Vagina (tissue), 2 donors: ENCODE measurements at regions not wholly inside any gene's neighbourhood (a gene's known extent, or its start where the extent isn't known, plus 50 kb on each side); places are given as distances from the start of the nearest gene placed in this dataset.

ENCODE experiments used
- DNase-seq, 2 donors: peaks; one replicate each; pipeline ENCODE4 v3.0.0-alpha.2; 2017; ENCODE audit errors: extremely low spot score in 2 of 2
- H3K27ac ChIP-seq: fragments of 200-600 bp; sonication (generic); one replicate; pipeline ENCODE4 v1.5.1; 2019
- H3K27me3 ChIP-seq: fragments of 200-600 bp; sonication (generic); one replicate; pipeline ENCODE4 v1.5.1; 2019
- H3K36me3 ChIP-seq, 2 donors: fragments of 200-600 bp; sonication (generic); one replicate each; pipeline ENCODE4 v1.5.1; 2017 to 2019
- H3K4me1 ChIP-seq: fragments of 200-600 bp; sonication (generic); one replicate; pipeline ENCODE4 v1.5.1; 2019
- H3K4me3 ChIP-seq, 2 donors: fragments of 200-600 bp; sonication (generic); 1 replicate in 1 of 2; 2 replicates in 1 of 2; pipeline ENCODE4 v1.5.1; 2016 to 2019
- H3K9me3 ChIP-seq: fragments of 200-600 bp; sonication (generic); one replicate; pipeline ENCODE4 v1.5.1; 2019
- CTCF ChIP-seq, 3 experiments: fragments of 450-650 bp in 2 of 3; fragments of 200-600 bp in 1 of 3; sonication (generic) in 1 of 3; IDR thresholded peaks; one replicate each; pipeline ENCODE4 v1.5.1; 2017 to 2019; ENCODE audit warnings: antibody characterized with exemption in 3 of 3, mild to moderate bottlenecking in 2 of 3, moderate library complexity in 2 of 3
- POLR2A ChIP-seq, 2 donors: fragments of 450-650 bp; IDR thresholded peaks; one replicate each; pipeline ENCODE4 v1.6.1; 2017; ENCODE audit warnings: antibody characterized with exemption in 2 of 2, mild to moderate bottlenecking in 2 of 2, moderate library complexity in 2 of 2
- POLR2AphosphoS5 ChIP-seq, 2 donors: sonication (generic); formaldehyde crosslinking; IDR thresholded peaks; one replicate each; pipeline ENCODE4 v1.9.0; 2017; ENCODE audit warnings: antibody characterized with exemption in 2 of 2, mild to moderate bottlenecking in 2 of 2, low read depth in 1 of 2; ENCODE audit not compliant: insufficient read depth in 1 of 2
- intact Hi-C: fragments of 100-400 bp; cut with DNase I; formaldehyde crosslinking; loops from one replicate; pipeline ENCODE4 v1.15.1; 2023

GRCh38 chr5:168013546-168013945 lies 277.9 kb upstream of the WWC1 start:
- intact Hi-C loops: no loop called here
- H3K27me3 ChIP-seq: no peaks in the 10 kb centered on the region
- no peak overlapping the region for H3K27ac ChIP-seq
- H3K36me3 ChIP-seq: no peaks in the 10 kb centered on the region
- no peaks in the 10 kb centered on the region for H3K9me3 ChIP-seq
- no peak for TF ChIP-seq POLR2A (IDR thresholded peaks at IDR 0.05)
- no peak for TF ChIP-seq POLR2AphosphoS5 (IDR thresholded peaks at IDR 0.05; ENCODE audit: insufficient read depth in 1 of 2, low read depth in 1 of 2)
- no peak for TF ChIP-seq CTCF (IDR thresholded peaks at IDR 0.05)
- no peak overlapping the region for H3K4me3 ChIP-seq
- no peak for DNase-seq
- no peaks in the 10 kb centered on the region for H3K4me1 ChIP-seq

- no peaks in the 10 kb centered on the region for H3K9me3 ChIP-seq
Observed at GRCh38 chr5:168014433-168015123, 276.9 kb upstream of the WWC1 start.

GRCh38 chr5:168015506-168015905 lies 275.9 kb upstream of the WWC1 start:
- TF ChIP-seq POLR2AphosphoS5 (IDR thresholded peaks at IDR 0.05; ENCODE audit: insufficient read depth in 1 of 2, low read depth in 1 of 2): no peak
- TF ChIP-seq POLR2A (IDR thresholded peaks at IDR 0.05): no peak
- TF ChIP-seq CTCF (IDR thresholded peaks at IDR 0.05): no peak
- intact Hi-C loops: loop anchor here (2.0 kb wide), 1 partner anchor 59 kb away; no protein-coding TSS in a partner anchor
- no peak for DNase-seq

More at GRCh38 chr5:168014433-168015123, 276.9 kb upstream of the WWC1 start:
- H3K27me3 ChIP-seq: no peaks in the 10 kb centered on the region
- no peaks in the 10 kb centered on the region for H3K36me3 ChIP-seq
- intact Hi-C loops: loop anchor here (2.0 kb wide), 1 partner anchor 58 kb away; no protein-coding TSS in a partner anchor
- H3K4me1 ChIP-seq: no peaks in the 10 kb centered on the region
- H3K4me3 ChIP-seq: no peak overlapping the region
- DNase-seq: no peak
- TF ChIP-seq POLR2A (IDR thresholded peaks at IDR 0.05): no peak
- TF ChIP-seq CTCF (IDR thresholded peaks at IDR 0.05): no peak
- no peak for TF ChIP-seq POLR2AphosphoS5 (IDR thresholded peaks at IDR 0.05; ENCODE audit: insufficient read depth in 1 of 2, low read depth in 1 of 2)
- no peak overlapping the region for H3K27ac ChIP-seq

GRCh38 chr5:168017313-168017712 lies 274.1 kb upstream of the WWC1 start:
- intact Hi-C loops: no loop called here
- TF ChIP-seq CTCF (IDR thresholded peaks at IDR 0.05): no peak
- TF ChIP-seq POLR2A (IDR thresholded peaks at IDR 0.05): no peak
- TF ChIP-seq POLR2AphosphoS5 (IDR thresholded peaks at IDR 0.05; ENCODE audit: insufficient read depth in 1 of 2, low read depth in 1 of 2): no peak
- Histone ChIP-seq H3K9me3 (no peaks in the 10 kb centered on the region), H3K27me3 (no peaks in the 10 kb centered on the region), H3K4me3 (no peak overlapping the region), H3K36me3 (no peaks in the 10 kb centered on the region), H3K4me1 (peaks cover 5% of the 10 kb centered on the region), H3K27ac (no peak overlapping the region)
- no peak for DNase-seq

More at GRCh38 chr5:168015506-168015905, 275.9 kb upstream of the WWC1 start:
- Histone ChIP-seq H3K4me1 (no peaks in the 10 kb centered on the region), H3K27me3 (no peaks in the 10 kb centered on the region), H3K4me3 (no peak overlapping the region), H3K36me3 (no peaks in the 10 kb centered on the region), H3K27ac (no peak overlapping the region), H3K9me3 (no peaks in the 10 kb centered on the region)

GRCh38 chr5:168019143-168019542 lies 272.3 kb upstream of the WWC1 start:
- no peaks in the 10 kb centered on the region for H3K9me3 ChIP-seq
- no peak overlapping the region for H3K4me3 ChIP-seq
- no peak for DNase-seq
- intact Hi-C loops: no loop called here
- TF ChIP-seq POLR2A (IDR thresholded peaks at IDR 0.05) (no peak), CTCF (IDR thresholded peaks at IDR 0.05) (no peak), POLR2AphosphoS5 (IDR thresholded peaks at IDR 0.05; ENCODE audit: insufficient read depth in 1 of 2, low read depth in 1 of 2) (no peak)
- no peak overlapping the region for H3K27ac ChIP-seq
- H3K36me3 ChIP-seq: no peaks in the 10 kb centered on the region
- H3K4me1 ChIP-seq: peaks cover 16% of the 10 kb centered on the region
- no peaks in the 10 kb centered on the region for H3K27me3 ChIP-seq
